Astrocyte (in vitro differentiated cells and primary cell): ENCODE measurements at regions not wholly inside any gene's neighbourhood (a gene's known extent, or its start where the extent isn't known, plus 50 kb on each side); places are given as distances from the start of the nearest gene placed in this dataset.
"Not testable (repeated sequence)": the region's sequence is repeated elsewhere in the genome, so short reads cannot be mapped to it uniquely, and the experiment has no call there.

Source experiments
- DNase-seq: peaks from one replicate; pipeline ENCODE4 v3.0.0-alpha.2; 2010; ENCODE audit warnings: low read depth
- FAIRE-seq: peaks from 2 replicates; lab custom pipeline; 2011; peaks lifted over from hg19 to GRCh38; lab: Jason Lieb, UNC
- H2AFZ ChIP-seq: 2 replicates; pipeline ENCODE4 v1.6.0; 2012; ENCODE audit warnings: low read depth, low read length, inconsistent platforms
- H3K27ac ChIP-seq: 2 replicates; pipeline ENCODE4 v1.5.1; 2011; ENCODE audit warnings: low read depth, low read length, inconsistent platforms
- H3K27me3 ChIP-seq: 2 replicates; pipeline ENCODE4 v1.6.0; 2011; ENCODE audit warnings: low read length, inconsistent platforms; ENCODE audit not compliant: insufficient read depth
- H3K36me3 ChIP-seq: 2 replicates; pipeline ENCODE4 v1.5.1; 2011; ENCODE audit warnings: low read length, inconsistent platforms; ENCODE audit not compliant: insufficient read depth
- H3K4me1 ChIP-seq: 2 replicates; pipeline ENCODE4 v1.5.1; 2011; ENCODE audit warnings: low read length, inconsistent platforms; ENCODE audit not compliant: insufficient read depth
- H3K4me2 ChIP-seq: 2 replicates; pipeline ENCODE4 v1.6.0; 2012; ENCODE audit warnings: low read length, inconsistent platforms
- H3K4me3 ChIP-seq: 2 replicates; pipeline ENCODE4 v1.5.1; 2011; ENCODE audit warnings: low read depth, mild to moderate bottlenecking, low read length, inconsistent platforms; ENCODE audit not compliant: insufficient read depth
- H3K79me2 ChIP-seq: 2 replicates; pipeline ENCODE4 v1.6.0; 2012; ENCODE audit warnings: mild to moderate bottlenecking, low read length, inconsistent platforms; ENCODE audit not compliant: insufficient read depth
- H3K9ac ChIP-seq: 2 replicates; pipeline ENCODE4 v1.6.0; 2012; ENCODE audit warnings: mild to moderate bottlenecking, low read length, inconsistent platforms
- H3K9me3 ChIP-seq: 2 replicates; pipeline ENCODE4 v1.5.1; 2012; ENCODE audit warnings: low read depth, mild to moderate bottlenecking, low read length, inconsistent platforms; ENCODE audit not compliant: insufficient read depth
- H4K20me1 ChIP-seq: 2 replicates; pipeline ENCODE4 v1.6.0; 2012; ENCODE audit warnings: low read length, inconsistent platforms; ENCODE audit not compliant: insufficient read depth
- H3K27ac Mint-ChIP-seq: one replicate; pipeline ENCODE4 v1.8.0; 2021; ENCODE audit warnings: mild to moderate bottlenecking, mixed read lengths; ENCODE audit not compliant: unreplicated experiment
- H3K27me3 Mint-ChIP-seq: one replicate; pipeline ENCODE4 v1.8.0; 2021; ENCODE audit warnings: low read depth, mixed read lengths; ENCODE audit not compliant: unreplicated experiment
- H3K36me3 Mint-ChIP-seq: one replicate; pipeline ENCODE4 v1.8.0; 2021; ENCODE audit warnings: low read depth, mixed read lengths; ENCODE audit not compliant: unreplicated experiment
- H3K4me1 Mint-ChIP-seq: one replicate; pipeline ENCODE4 v1.8.0; 2021; ENCODE audit warnings: low read depth, mixed read lengths; ENCODE audit not compliant: unreplicated experiment
- H3K4me3 Mint-ChIP-seq: one replicate; pipeline ENCODE4 v1.8.0; 2021; ENCODE audit warnings: mild to moderate bottlenecking, moderate library complexity, mixed read lengths; ENCODE audit not compliant: unreplicated experiment
- H3K9me3 Mint-ChIP-seq: one replicate; pipeline ENCODE4 v1.8.0; 2021; ENCODE audit warnings: mild to moderate bottlenecking, mixed read lengths; ENCODE audit not compliant: unreplicated experiment
- EZH2 ChIP-seq: IDR thresholded peaks from 2 replicates; pipeline ENCODE4 v1.6.1; 2012; ENCODE audit warnings: mild to moderate bottlenecking, low read length, inconsistent platforms; ENCODE audit not compliant: insufficient read depth
- TF ChIP-seq, protein P1 (sequence below): IDR thresholded peaks from 2 replicates; pipeline ENCODE4 v1.5.1; 2011; ENCODE audit warnings: low read depth, mild to moderate bottlenecking, inconsistent platforms, low read length, moderate library complexity; ENCODE audit not compliant: insufficient read depth

DNA sequence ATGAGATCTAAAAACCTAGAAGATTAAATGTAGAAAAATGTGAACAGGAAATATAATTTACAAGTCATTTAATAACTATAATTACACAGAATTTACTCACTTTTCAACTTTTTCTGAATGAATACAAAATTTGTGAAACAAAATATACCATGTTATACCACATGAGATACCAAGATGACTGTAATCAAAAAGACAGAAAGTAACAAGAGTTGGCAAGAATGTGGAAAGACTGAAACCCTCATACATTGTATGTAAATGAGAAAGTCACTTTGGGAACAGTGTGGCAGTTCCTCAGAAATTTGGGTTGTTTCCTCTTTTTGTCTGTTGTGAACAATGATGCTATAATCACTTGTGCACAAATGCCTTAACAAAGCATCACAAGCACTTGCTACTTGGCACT is 145.4 kb upstream of the ZNF804A start:
- TF ChIP-seq, protein P1, sequence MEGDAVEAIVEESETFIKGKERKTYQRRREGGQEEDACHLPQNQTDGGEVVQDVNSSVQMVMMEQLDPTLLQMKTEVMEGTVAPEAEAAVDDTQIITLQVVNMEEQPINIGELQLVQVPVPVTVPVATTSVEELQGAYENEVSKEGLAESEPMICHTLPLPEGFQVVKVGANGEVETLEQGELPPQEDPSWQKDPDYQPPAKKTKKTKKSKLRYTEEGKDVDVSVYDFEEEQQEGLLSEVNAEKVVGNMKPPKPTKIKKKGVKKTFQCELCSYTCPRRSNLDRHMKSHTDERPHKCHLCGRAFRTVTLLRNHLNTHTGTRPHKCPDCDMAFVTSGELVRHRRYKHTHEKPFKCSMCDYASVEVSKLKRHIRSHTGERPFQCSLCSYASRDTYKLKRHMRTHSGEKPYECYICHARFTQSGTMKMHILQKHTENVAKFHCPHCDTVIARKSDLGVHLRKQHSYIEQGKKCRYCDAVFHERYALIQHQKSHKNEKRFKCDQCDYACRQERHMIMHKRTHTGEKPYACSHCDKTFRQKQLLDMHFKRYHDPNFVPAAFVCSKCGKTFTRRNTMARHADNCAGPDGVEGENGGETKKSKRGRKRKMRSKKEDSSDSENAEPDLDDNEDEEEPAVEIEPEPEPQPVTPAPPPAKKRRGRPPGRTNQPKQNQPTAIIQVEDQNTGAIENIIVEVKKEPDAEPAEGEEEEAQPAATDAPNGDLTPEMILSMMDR: no peak
- TF ChIP-seq EZH2: no peak
- FAIRE-seq: no peak
- no peak overlapping the region for H3K4me2 ChIP-seq
- H3K27ac ChIP-seq: no peak overlapping the region
- no peaks in the 10 kb centered on the region for H3K79me2 ChIP-seq
- H2AFZ ChIP-seq: no peak overlapping the region
- no peaks in the 10 kb centered on the region for H3K27me3 ChIP-seq
- Mint-ChIP-seq H3K4me3 (no peak overlapping the region), H3K9me3 (no peaks in the 10 kb centered on the region), H3K27me3 (no peaks in the 10 kb centered on the region), H3K27ac (no peak overlapping the region), H3K4me1 (no peaks in the 10 kb centered on the region), H3K36me3 (no peaks in the 10 kb centered on the region)
- no peak overlapping the region for H3K9ac ChIP-seq
- H3K9me3 ChIP-seq: no peaks in the 10 kb centered on the region
- no peaks in the 10 kb centered on the region for H4K20me1 ChIP-seq
- no peaks in the 10 kb centered on the region for H3K4me1 ChIP-seq
- H3K4me3 ChIP-seq: no peak overlapping the region
- no peak for DNase-seq
- no peaks in the 10 kb centered on the region for H3K36me3 ChIP-seq

DNA sequence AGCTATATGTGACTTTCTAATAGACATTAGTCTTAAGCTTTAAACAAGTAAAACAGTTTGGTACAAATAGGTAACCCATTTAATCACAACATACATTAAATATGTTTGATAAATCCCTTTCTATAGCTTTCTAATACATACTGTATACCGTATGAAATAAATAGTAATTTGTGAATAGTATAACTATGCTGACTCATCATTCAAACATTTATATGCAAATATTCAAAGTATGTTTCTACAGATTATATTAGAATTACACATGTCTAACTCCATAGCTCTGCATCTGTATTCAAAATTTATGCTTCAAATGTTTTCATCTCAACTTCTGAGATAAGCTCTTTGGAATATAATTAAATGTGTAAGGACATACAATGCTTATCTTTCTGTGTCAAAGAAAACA is 142.7 kb upstream of the ZNF804A start:
- Histone ChIP-seq H3K4me3 (no peak overlapping the region), H3K9me3 (no peaks in the 10 kb centered on the region), H3K9ac (no peak overlapping the region), H3K79me2 (no peaks in the 10 kb centered on the region), H2AFZ (no peak overlapping the region), H3K4me2 (no peak overlapping the region), H3K4me1 (no peaks in the 10 kb centered on the region), H4K20me1 (no peaks in the 10 kb centered on the region), H3K36me3 (no peaks in the 10 kb centered on the region), H3K27me3 (no peaks in the 10 kb centered on the region), H3K27ac (no peak overlapping the region)
- DNase-seq (no peak), FAIRE-seq (no peak)
- H3K27me3 Mint-ChIP-seq: no peaks in the 10 kb centered on the region
- no peaks in the 10 kb centered on the region for H3K9me3 Mint-ChIP-seq
- H3K4me3 Mint-ChIP-seq: no peak overlapping the region
- no peak overlapping the region for H3K27ac Mint-ChIP-seq
- no peaks in the 10 kb centered on the region for H3K4me1 Mint-ChIP-seq
- no peak for TF ChIP-seq EZH2
- TF ChIP-seq, protein P1: no peak
- no peaks in the 10 kb centered on the region for H3K36me3 Mint-ChIP-seq

DNA sequence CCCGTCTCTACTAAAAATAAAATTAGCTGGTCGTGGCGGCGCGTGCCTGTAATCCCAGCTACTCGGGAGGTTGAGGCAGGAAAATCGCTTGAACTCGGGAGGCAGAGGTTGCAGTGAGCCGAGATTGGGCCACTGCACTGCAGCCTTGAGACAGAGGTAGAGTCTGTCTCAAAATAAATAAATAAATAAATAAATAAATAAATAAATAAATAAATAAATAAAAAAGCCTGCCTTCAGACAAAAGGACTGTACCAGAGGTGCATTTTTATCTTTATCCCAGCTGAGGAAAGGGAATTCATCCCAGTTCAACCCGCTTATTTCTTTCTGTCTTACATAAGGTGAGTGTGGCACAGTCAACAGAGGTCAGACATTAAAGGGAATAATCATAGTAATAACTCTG is 141.6 kb upstream of the ZNF804A start:
- H3K9ac ChIP-seq, H3K27ac Mint-ChIP-seq, H3K27me3 Mint-ChIP-seq, H3K79me2 ChIP-seq, DNase-seq, H3K9me3 Mint-ChIP-seq, H3K4me1 Mint-ChIP-seq, H3K36me3 ChIP-seq, H3K4me3 ChIP-seq, H3K27ac ChIP-seq, FAIRE-seq, H3K4me2 ChIP-seq, H2AFZ ChIP-seq, H3K9me3 ChIP-seq, H3K4me3 Mint-ChIP-seq, H3K36me3 Mint-ChIP-seq, H3K27me3 ChIP-seq, H4K20me1 ChIP-seq, H3K4me1 ChIP-seq: not testable (repeated sequence)
